ENCODE measurements at regions not wholly inside any gene's neighbourhood (a gene's known extent, or its start where the extent isn't known, plus 50 kb on each side); places are given as distances from the start of the nearest gene placed in this dataset.

DNA sequence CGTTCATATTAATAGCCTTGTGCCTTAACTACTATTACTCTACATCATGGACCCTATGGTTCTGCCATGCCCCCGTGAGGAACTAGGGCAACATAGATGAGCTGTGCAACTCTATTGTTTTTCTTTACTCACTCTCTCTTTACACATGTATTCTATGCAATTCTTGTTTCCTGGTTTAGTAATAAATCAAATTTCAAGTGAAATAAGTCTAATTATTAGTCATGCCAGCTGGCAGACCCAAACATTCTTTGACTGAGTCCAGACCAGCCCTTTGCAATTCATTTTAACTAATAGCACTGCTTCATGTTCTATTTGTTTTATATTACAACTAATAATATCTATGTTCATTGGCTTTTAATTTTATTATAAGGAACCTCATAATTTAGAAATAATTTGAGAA is 789.3 kb upstream of the ADAMTS5 start:
- peaks cover 0 to 6% of the 10 kb centered on the region in 2 donors for H3K9me3 Mint-ChIP-seq
- H3K4me1 Mint-ChIP-seq: no peaks in the 10 kb centered on the region
- H3K27me3 Mint-ChIP-seq: no peaks in the 10 kb centered on the region
- no peak for ATAC-seq
- H3K4me3 Mint-ChIP-seq: no peak overlapping the region
- H3K27ac Mint-ChIP-seq: no peak overlapping the region
- no peak for DNase-seq

DNA sequence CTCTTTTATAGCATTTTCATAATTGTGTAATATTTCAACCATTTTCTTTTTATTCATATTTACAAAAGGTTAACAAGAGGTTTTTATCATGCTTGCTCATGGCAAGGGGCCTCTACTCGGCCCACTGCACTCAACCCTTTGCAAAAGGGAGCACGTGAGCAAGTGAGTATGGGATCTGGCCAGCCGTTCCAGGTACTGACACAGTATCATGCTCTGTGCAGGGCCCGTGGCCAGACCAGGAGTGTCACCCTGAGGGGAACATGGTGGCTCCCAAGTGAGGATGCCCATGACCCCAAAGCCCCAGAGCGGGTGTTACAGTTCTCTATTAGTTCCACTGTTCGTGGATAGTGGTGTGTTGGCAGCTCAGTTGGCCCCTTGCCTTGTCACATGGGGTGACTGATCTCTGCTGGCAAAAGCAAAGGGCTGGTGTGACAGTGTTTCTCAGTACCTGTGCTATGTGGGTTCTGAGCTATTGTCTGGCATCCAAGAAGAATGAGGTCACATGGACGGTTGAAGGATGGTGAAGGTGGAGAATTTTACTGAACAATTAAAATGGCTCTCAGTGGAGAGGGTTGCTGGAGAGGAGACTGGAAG is 777.2 kb upstream of the ADAMTS5 start:
- Mint-ChIP-seq H3K4me1 (no peaks in the 10 kb centered on the region), H3K27ac (no peak overlapping the region), H3K9me3 (peaks cover 0 to 7% of the 10 kb centered on the region in 2 donors), H3K4me3 (no peak overlapping the region), H3K27me3 (no peaks in the 10 kb centered on the region)
- DNase-seq: no peak
- no peak for ATAC-seq

DNA sequence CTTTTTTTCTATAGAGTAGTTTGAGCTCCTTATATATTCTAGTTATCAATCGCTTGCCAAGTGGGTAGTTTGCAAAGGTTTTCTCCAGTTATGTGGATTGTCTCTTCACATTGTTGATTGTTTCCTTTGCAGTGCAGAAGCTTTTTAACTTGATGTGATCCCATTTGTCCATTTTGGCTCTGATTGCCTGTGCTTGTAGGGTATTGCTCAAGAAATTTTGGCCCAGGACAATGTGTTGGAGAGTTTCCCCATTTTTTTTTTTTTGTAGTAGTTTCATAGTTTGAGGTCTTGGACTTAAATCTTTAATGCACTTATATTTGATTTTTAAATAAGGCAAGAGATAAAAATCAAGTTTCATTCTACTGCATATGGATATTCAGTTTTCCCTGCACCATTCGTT is 774.8 kb upstream of the ADAMTS5 start:
- H3K27ac Mint-ChIP-seq: no peak overlapping the region
- no peaks in the 10 kb centered on the region for H3K4me1 Mint-ChIP-seq
- H3K27me3 Mint-ChIP-seq: no peaks in the 10 kb centered on the region
- ATAC-seq (no peak), DNase-seq (no peak)
- no peak overlapping the region for H3K4me3 Mint-ChIP-seq
- H3K9me3 Mint-ChIP-seq: peaks cover 0 to 7% of the 10 kb centered on the region in 2 donors

DNA sequence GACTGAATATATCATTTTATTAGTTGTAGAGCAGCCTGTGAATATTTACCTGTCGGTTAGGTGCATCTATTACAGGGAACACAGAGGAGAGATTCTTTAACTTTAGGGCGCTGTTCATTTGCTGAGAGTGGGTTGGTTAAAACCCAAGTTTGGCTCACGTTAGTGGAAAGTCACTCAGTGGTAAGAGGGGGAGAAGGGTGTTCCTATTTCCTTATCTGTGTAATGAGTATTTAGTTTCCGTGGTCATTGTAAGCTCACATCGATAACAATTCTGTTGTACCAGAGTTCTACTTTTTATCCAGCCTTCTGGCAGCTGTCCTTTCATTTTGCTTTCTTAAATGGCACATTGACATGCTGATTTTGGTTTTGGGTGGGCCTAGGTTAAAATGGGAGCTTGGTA is 773.2 kb upstream of the ADAMTS5 start:
- DNase-seq: no peak
- Mint-ChIP-seq H3K27ac (no peak overlapping the region), H3K27me3 (no peaks in the 10 kb centered on the region), H3K4me3 (no peak overlapping the region), H3K4me1 (no peaks in the 10 kb centered on the region), H3K9me3 (peaks cover 4 to 7% of the 10 kb centered on the region in 2 donors)
- no peak for ATAC-seq

DNA sequence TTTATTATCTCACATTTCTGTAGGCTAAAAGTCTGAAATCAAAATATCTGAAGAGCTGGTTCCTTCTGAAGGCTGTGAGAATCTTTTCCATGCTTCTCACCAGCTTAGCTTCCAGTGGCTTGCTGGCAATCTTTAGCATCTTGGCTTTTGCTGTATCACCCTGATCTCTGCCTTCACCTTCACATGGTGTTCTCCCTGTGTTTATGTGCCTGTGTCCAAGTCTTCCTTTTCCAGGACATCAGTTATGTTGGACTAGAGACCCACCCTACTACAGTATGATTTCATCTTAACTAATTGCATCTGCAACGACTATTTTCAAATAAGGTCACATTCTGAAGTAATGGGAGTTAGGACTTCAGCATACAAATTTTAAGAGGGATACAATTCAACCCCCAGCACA is 772.3 kb upstream of the ADAMTS5 start:
- no peak overlapping the region for H3K27ac Mint-ChIP-seq
- H3K4me3 Mint-ChIP-seq: no peak overlapping the region
- no peaks in the 10 kb centered on the region for H3K4me1 Mint-ChIP-seq
- DNase-seq (no peak), ATAC-seq (no peak)
- peaks cover 3 to 4% of the 10 kb centered on the region in 2 donors for H3K9me3 Mint-ChIP-seq
- no peaks in the 10 kb centered on the region for H3K27me3 Mint-ChIP-seq

DNA sequence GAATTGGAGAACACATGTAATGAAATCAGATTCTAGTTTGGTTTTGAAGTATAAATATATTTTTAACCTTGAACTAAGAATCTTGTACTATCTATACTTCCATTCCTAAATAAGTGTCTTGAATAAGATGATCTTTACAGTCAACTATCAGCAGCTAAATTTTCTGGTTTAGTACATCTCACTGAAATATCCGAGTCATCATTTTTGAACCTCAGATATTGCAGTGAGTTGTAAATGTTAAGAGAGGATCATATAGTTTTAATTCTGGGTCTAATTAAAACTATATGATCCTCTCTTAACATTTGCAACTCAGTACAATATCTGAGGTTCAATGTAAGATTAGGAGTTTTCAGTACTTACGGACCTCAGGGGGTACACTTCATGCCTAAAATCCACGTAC is 768.8 kb upstream of the ADAMTS5 start:
- Mint-ChIP-seq H3K27me3 (no peaks in the 10 kb centered on the region), H3K4me1 (no peaks in the 10 kb centered on the region), H3K4me3 (no peak overlapping the region), H3K9me3 (peaks cover 0 to 4% of the 10 kb centered on the region in 2 donors), H3K27ac (no peak overlapping the region)
- ATAC-seq: no peak
- DNase-seq: no peak

DNA sequence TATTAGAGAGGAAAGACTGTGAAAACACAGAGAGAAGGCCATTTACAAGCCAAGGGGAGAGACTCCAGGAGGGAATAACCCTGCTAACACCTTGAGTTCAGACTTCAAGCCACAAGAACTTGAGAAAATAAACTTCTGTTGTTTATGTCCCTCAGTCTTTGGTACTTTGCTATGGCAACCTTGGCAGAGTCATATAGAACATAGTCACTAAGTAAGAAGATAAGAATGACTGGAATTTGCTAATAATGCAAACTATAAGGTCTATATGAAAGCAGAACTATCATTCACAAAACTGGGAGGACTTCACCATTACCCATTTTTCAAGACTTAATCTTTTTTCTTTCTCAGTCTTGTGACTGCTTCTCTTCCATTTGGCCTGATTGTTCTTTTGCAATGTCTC is 767.3 kb upstream of the ADAMTS5 start:
- DNase-seq (no peak), ATAC-seq (no peak)
- H3K4me1 Mint-ChIP-seq: no peaks in the 10 kb centered on the region
- no peak overlapping the region for H3K27ac Mint-ChIP-seq
- no peak overlapping the region for H3K4me3 Mint-ChIP-seq
- no peaks in the 10 kb centered on the region for H3K27me3 Mint-ChIP-seq
- H3K9me3 Mint-ChIP-seq: peaks cover 0 to 4% of the 10 kb centered on the region in 2 donors

DNA sequence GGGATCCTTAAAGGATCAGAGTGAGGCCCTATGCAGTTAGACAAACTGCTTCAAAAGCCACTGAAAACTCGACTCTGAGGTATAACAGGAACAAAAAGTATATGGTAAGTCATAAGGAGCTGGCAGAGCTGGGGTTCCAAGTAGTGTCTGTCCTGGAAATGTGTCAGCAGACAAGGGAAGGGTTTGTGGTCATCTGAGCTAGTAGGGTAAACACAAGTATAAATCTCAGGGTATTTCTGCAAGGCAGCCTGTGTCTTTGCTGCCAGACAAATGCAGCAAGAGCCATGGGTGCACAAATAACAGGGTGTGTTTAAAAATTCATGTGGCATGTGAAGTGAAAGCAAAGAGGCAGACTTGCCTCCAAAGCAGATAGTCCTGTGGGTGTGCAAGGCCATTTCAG is 759.0 kb upstream of the ADAMTS5 start:
- no peaks in the 10 kb centered on the region for H3K27me3 Mint-ChIP-seq
- H3K4me1 Mint-ChIP-seq: no peaks in the 10 kb centered on the region
- no peak overlapping the region for H3K27ac Mint-ChIP-seq
- DNase-seq (no peak), ATAC-seq (no peak)
- peaks cover 0 to 12% of the 10 kb centered on the region in 2 donors for H3K9me3 Mint-ChIP-seq
- H3K4me3 Mint-ChIP-seq: no peak overlapping the region

DNA sequence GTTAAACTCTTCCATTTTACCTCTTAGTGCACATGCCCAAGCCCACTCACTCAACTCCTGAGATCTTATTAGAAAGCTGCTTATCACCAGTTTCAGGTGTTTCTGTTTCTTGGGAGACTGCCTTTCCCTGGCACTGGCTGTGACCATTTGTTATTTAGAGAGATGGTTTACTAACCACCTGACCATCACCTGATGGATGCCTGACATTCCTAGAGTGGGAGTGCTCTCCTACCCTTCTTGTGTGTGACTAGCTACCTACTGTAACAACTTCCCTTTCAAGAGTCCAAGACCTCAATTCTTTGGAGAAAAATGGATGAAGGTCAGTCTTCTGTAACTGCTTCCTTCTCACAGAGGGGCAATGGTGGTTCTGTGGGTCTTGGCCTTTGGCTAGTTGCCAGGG is 755.2 kb upstream of the ADAMTS5 start:
- Mint-ChIP-seq H3K4me1 (no peaks in the 10 kb centered on the region), H3K4me3 (no peak overlapping the region), H3K27me3 (no peaks in the 10 kb centered on the region), H3K27ac (no peak overlapping the region), H3K9me3 (peaks cover 0 to 12% of the 10 kb centered on the region in 2 donors)
- DNase-seq (no peak), ATAC-seq (no peak)

DNA sequence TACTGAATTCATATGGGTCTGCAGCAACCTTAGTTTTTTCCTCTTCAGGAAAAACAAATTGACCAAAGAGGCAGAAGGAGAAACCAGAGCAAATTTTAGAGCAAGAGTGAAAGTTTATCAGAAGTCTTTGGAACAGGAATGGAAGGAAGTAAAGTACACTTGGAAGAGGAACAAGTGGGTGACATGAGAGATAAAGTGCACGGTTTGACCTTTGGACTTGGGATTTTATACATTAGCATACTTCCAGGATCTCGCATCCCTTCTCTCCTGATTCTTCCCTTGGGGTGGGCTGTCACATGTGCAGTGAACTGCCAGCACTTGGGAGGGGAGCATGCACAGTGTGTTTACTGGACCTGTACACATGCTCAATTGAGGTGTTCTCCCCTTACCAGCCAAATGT is 754.8 kb upstream of the ADAMTS5 start:
- Mint-ChIP-seq H3K9me3 (peaks cover 0 to 12% of the 10 kb centered on the region in 2 donors), H3K27ac (no peak overlapping the region), H3K4me3 (no peak overlapping the region), H3K27me3 (no peaks in the 10 kb centered on the region), H3K4me1 (no peaks in the 10 kb centered on the region)
- ATAC-seq: no peak
- no peak for DNase-seq

DNA sequence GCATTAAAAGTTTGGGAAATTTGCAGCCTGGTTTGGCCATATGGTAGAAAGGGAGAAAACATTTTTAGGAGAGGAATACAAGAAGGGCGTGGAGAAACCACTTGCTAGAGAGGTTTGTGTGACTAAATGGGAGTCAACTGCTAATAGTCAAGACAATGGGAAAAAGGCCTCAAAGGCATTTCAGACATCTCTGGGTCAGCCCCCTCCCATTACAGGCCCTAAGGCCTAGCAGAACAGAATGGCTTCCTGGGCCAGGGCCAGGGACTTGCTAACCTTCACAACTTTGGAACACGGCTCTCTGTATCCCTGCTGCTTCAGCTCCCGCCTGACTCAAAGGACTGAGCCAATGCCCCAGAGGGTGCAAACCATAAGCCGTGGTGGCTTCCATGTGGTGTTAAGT is 752.3 kb upstream of the ADAMTS5 start:
- no peak for DNase-seq
- no peak for ATAC-seq
- Mint-ChIP-seq H3K4me1 (no peaks in the 10 kb centered on the region), H3K4me3 (no peak overlapping the region), H3K27me3 (no peaks in the 10 kb centered on the region), H3K9me3 (no peaks in the 10 kb centered on the region), H3K27ac (no peak overlapping the region)

DNA sequence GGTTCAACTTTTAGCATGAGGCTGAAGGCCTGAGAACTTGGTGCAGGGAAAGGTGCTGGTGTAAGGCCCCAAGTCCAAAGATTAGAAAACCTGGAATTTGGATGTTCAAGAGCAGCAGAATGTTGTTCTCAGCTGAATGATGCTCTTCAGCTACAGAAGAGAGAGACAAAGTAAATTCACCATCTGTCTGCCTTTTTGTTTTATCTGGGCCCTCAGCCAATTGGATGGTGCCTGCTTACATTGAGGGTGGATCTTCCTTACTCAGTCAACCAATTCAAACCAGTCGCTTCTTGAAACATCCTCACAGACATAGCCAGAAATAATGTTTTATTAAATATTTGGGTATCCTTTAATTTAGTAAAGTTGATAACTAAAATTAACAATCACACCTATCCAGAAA is 748.2 kb upstream of the ADAMTS5 start:
- Mint-ChIP-seq H3K27ac (no peak overlapping the region), H3K27me3 (no peaks in the 10 kb centered on the region), H3K4me3 (no peak overlapping the region), H3K9me3 (no peaks in the 10 kb centered on the region), H3K4me1 (no peaks in the 10 kb centered on the region)
- DNase-seq: no peak
- ATAC-seq: no peak

DNA sequence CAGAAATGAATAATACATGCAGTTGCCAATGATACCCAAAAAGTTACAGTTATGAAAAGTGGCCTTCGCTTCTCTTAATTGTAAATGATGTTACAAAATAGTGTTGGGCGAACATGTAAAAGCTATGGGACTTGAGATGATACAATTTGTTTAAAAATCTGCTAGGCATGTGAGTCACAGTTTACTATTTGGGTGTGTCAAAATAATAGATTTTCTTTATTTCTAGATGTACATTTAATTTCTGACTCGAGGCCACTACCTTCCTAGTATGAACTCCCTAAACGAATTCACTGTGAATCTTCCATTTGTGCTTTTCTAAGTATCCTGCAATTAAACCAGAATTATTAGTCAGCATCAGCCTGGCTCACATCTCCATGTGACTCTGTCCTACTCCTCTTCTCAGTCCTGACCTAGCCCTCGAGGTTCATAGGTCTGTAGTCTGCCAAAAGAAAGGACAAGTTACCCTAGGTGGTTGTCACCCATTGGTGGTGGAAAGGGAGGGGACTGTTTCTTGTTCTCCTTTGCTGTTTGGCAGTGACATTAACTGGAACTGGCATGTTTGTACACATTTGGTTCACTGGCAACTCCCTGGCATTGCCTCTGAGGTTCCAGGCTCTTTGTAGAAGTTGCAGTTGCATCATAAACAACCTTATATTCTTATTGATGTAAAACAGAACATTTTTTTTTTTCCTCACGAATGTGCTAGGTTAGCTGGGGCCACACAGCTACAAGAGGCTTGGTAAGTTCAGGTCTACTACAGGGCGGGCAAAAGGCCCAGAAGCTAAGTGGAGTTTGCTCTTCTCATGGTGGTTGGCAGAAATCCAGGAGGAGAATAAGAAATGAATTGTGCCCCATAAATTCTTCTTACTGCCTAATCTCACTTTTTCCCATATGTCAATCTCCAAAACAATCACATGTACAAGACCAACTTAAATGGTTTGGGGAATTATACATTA is 746.5 kb upstream of the ADAMTS5 start:
- Mint-ChIP-seq H3K4me1 (no peaks in the 10 kb centered on the region), H3K9me3 (peaks cover 0 to 2% of the 10 kb centered on the region in 2 donors), H3K4me3 (no peak overlapping the region), H3K27me3 (no peaks in the 10 kb centered on the region), H3K27ac (no peak overlapping the region)
- DNase-seq (no peak), ATAC-seq (no peak)

DNA sequence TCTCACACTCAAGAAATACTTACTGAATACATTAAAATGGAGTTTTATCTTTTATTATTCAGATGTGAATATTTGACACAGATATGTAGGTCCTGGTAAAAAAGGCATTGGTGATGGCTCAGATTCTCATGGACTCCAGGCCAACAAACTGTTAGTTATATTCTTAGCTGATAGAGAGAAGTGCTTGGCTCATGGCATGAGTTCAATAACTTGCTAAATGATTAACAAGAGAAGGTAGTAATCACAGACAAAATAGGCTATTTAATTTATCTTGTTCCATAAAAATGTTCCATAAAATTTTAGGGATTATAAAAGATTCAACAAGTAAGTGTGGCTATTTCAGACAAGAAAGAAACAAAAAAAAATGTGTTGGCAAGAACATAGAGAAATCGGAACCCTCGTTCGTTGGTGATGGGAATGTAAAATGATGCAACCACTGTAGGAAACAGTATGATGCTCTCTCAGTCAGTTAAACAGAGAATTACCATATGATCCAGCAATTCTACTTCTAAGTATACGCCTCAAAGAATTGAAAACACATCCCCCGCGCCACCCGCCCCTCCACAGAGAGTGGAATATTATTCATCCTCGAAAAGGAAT is 737.8 kb upstream of the ADAMTS5 start:
- peaks cover 0 to 3% of the 10 kb centered on the region in 2 donors for H3K9me3 Mint-ChIP-seq
- H3K27me3 Mint-ChIP-seq: no peaks in the 10 kb centered on the region
- H3K4me1 Mint-ChIP-seq: no peaks in the 10 kb centered on the region
- no peak overlapping the region for H3K4me3 Mint-ChIP-seq
- H3K27ac Mint-ChIP-seq: no peak overlapping the region
- ATAC-seq: no peak
- no peak for DNase-seq

DNA sequence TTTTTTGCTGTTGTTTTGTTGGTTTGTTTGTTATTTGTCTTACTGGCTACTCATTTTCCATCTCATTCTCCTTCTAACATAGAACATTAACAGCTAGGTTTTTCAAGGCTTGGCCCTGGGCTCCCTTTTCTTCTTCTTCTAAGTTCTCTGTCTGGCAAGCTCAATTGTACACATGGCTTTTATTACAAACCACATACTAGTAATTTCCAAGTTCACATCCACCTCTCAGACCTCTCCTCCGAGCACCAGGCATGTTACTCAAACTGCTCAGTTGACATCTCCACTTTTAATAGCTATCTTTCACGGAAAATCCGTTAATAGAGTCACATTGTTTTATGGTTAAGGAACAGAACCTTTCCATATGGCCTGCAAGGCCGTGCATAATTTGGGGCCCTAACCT is 736.9 kb upstream of the ADAMTS5 start:
- Mint-ChIP-seq H3K4me3 (no peak overlapping the region), H3K9me3 (peaks cover 0 to 3% of the 10 kb centered on the region in 2 donors), H3K4me1 (no peaks in the 10 kb centered on the region), H3K27me3 (no peaks in the 10 kb centered on the region), H3K27ac (no peak overlapping the region)
- no peak for ATAC-seq
- no peak for DNase-seq

DNA sequence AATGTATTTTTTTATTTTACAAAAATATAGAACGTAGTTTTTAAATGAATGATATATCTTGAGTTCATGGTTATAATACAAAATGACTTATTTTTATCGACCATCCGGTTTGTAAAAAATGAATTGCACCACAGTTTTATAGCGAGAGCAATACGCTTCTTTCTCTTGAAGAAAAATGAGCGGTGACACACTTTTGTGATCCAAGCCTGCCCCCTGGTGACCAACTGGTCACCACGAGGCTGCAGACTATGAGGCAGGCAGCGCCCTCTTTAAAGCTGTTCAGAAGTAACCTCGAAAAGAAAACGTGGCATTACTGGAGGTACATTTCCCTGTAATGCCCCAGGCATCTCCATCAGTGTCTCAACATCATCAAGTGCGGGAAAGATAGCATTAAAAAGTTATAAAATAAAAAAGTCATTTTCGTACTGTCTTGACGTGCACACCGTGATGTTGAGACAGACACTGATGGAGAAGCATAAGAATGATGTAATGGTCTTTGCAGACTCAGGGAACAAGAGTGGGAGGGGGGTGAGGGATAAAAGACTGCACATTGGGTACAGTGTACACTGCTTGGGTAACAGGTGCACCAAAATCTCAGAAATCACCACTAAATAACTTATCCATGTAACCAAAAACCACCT is 734.2 kb upstream of the ADAMTS5 start:
- peak; percentile 54 to 66 for DNase-seq
- peak; percentile 79 for ATAC-seq
- Mint-ChIP-seq H3K9me3 (no peaks in the 10 kb centered on the region), H3K27ac (no peak overlapping the region), H3K27me3 (no peaks in the 10 kb centered on the region), H3K4me1 (no peaks in the 10 kb centered on the region), H3K4me3 (no peak overlapping the region)
